Left lobe of liver (tissue), 2 donors: ENCODE measurements at regions not wholly inside any gene's neighbourhood (a gene's known extent, or its start where the extent isn't known, plus 50 kb on each side); places are given as distances from the start of the nearest gene placed in this dataset.
"Not testable (repeated sequence)": the region's sequence is repeated elsewhere in the genome, so short reads cannot be mapped to it uniquely, and the experiment has no call there.

Experiments used
- ATAC-seq: fragments of 200-7000 bp; cut with Tn5 transposase; one replicate; pipeline ENCODE4 v1.9.1; 2020; ENCODE audit warnings: mild to moderate bottlenecking, moderate library complexity
- DNase-seq: peaks from one replicate; pipeline ENCODE4 v3.0.0-alpha.2; 2020; ENCODE audit warnings: low spot score
- donor health status: DM: no; HTN: no; CAD: no; lungs with moderate emphysema.
- donor health status: DM: no; HTN: yes; CAD: no.

GRCh38 chr13:54261856-54262255 is 1233.2 kb downstream of the OLFM4 start:
- DNase-seq (no peak), ATAC-seq (no peak)

GRCh38 chr13:54263868-54264267 is 1235.3 kb downstream of the OLFM4 start:
- DNase-seq = no peak

GRCh38 chr13:54267253-54267668 is 1238.6 kb downstream of the OLFM4 start:
- not testable (repeated sequence) for ATAC-seq

More at GRCh38 chr13:54263868-54264267, 1235.3 kb downstream of the OLFM4 start:
- no peak for ATAC-seq

GRCh38 chr13:54268013-54268695 is 1239.5 kb downstream of the OLFM4 start:
- not testable (repeated sequence) for DNase-seq, ATAC-seq

More at GRCh38 chr13:54267253-54267668, 1238.6 kb downstream of the OLFM4 start:
- not testable (repeated sequence) for DNase-seq

DNA sequence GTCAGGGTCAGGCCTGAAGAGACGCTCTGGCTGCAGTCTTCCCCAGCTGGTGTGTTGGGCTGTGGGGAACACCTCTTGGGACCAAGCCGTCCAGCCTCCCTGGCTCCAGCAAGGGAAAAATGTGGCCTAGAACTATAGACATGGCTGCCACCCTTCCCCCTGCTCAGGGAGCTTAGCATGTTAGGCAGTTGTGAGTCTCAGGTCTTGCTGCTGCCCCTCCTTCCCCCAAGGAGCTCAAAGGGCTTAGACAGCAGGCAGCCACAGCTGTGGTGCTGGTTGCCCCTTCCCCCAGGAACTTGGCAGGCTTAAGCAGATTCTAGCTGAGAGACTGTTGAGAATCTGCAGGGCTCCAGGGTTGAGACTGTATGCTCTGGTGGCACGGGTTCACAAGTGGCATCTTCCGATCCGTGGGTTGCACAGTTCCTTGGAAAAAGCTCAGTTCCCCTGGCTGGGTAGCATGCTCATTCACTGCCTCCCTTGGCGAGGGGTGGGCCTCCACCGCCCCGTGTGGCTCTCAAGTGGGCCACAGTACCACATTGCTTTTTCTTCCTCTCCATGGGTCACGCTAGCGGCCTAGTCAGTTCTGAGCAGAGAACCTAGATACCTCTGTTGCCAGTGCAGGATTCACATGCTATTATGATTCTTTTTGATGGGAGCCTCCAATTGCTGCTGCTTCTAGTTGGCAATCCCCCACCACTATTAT is 1258.6 kb downstream of the OLFM4 start:
- ATAC-seq (no peak), DNase-seq (no peak)

DNA sequence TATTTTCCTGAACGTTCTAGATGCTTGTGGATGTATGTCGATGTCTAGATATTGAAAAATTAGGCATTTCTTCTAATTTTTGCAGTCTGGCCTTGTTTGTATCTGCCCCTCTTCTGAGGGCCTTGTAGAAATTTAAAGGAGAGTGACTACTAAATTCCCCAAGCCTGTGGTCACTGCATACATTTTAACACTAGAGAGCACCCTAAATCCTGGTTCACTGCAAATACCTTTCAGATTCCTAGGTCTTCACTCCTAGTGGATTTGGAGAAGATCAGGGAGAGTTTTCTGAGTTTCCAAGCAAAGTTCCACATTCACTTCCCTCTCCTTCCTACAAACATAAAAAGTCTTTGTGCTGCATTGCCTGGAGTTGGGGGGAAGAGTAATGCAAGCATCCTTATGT is 1272.5 kb downstream of the OLFM4 start:
- no peak for DNase-seq
- no peak for ATAC-seq

GRCh38 chr13:54305377-54305776 is 1276.8 kb downstream of the OLFM4 start:
- ATAC-seq (no peak), DNase-seq (no peak)

DNA sequence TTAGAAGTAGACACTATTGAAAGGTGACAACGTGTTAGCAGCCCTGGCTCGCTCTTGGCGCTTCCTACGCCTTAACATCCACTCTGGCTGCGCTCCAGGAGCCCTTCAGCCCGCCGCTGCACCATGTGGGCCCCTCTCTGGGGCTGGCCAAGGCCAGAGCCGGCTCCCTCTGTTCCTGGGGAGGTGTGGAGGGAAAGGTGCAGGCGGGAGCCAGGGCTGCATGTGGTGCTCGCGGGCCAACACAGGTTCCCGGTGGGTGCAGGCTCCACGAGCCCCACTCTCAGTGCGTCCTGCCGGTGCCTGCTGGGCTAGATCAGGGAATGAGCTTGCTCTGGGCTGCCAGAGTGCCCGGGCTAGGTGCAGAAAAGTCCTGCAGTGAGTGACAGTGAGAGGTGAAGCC is 1284.3 kb downstream of the OLFM4 start:
- DNase-seq = no peak
- no peak for ATAC-seq

DNA sequence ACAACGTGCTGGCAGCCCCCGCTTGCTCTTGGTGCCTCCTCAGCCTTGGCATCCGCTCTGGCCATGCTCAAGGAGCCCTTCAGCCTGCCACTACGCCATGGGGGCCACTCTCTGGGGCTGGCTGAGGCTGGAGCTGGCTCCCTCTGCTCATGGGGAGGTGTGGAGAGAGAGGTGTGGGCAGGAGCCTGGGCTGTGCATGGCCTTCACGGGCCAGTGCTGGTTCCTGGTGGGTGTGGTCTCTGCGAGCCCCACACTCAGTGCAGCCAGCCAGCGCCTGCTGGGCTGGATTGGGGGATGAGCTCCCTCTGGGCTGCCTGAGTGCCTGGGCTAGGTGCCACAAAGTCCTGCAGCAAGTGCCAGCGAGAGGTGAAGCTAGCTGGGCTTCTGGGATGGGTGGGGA is 1289.1 kb downstream of the OLFM4 start:
- no peak for DNase-seq

DNA sequence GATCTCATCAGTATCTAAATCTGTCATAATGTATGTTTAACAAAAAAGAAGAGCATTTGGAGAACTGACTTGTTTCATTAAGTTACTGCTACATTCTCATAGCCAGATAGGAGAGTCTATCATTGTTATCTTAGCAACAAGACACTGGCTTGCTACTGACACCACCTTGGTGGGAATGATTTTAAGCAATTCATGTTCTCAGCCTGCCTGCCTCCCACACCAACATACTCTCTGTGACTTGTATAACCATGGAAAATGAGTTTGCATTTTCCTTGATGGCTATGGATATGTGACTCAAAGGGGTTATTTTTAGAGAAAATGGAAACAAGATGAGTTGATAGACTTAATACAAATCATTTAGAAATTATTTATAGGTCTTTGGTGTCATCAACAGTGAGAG is 1308.9 kb downstream of the OLFM4 start:
- DNase-seq = no peak
- ATAC-seq = no peak

More for the DNA sequence above, 1289.1 kb downstream of the OLFM4 start:
- no peak for ATAC-seq

DNA sequence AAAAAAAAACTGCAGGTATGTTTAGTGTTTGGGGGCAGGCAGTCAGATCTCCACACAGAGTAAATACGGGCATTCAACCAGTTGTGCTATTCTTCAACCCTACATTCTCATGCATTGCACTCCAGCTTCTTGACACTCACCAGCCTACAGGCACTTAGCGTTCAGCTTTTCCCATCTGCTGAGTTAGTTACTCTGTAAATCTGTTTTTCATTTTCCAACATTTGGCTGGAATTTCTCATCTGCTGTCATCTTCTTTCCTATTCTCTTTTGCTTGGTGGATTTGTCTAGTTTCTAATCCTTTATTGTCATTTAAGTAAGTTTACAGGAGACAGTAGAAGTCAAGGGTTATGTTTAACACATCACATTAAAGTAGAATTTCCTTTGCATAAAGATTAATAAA is 1318.9 kb downstream of the OLFM4 start:
- DNase-seq = no peak
- ATAC-seq = no peak

DNA sequence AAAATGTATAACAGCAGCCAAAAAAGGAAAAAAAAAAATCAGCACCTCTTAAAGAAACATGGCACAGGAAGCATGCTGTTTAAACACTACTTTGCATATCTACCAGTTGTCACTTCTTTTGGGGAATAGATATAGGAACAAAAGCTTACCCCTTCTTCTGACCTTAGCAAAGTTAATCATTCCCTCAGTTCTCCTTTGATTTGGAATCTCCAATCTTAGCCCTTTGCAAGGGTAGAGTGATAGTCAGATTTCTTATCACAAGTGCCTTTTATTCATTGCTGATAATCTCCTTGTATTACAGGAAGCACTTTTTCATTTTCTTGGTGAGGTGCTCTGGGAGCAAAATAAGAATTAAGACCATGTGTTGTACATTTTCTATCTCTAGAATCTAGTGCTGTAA is 1327.6 kb downstream of the OLFM4 start:
- no peak for DNase-seq

DNA sequence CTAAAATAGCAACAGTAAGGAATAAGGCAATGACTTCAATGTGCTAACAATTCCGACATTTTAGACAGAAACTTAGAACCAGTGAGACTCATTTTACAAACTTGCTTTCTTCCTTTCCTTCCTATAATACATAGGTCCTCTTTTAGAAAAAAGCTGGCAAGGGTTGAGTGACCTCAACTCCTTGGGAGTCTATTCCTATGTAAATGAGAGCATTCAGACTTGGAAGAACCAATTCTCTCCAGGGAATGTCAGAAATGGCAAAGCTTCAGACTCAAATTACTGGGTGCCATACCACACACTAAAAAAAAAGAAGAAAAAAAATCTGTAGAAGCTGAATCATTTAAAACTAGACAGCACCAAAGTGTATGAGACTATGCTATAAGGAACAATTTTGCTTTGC is 1328.2 kb downstream of the OLFM4 start:
- ATAC-seq (no peak), DNase-seq (no peak)

More for the DNA sequence above, 1327.6 kb downstream of the OLFM4 start:
- no peak for ATAC-seq

DNA sequence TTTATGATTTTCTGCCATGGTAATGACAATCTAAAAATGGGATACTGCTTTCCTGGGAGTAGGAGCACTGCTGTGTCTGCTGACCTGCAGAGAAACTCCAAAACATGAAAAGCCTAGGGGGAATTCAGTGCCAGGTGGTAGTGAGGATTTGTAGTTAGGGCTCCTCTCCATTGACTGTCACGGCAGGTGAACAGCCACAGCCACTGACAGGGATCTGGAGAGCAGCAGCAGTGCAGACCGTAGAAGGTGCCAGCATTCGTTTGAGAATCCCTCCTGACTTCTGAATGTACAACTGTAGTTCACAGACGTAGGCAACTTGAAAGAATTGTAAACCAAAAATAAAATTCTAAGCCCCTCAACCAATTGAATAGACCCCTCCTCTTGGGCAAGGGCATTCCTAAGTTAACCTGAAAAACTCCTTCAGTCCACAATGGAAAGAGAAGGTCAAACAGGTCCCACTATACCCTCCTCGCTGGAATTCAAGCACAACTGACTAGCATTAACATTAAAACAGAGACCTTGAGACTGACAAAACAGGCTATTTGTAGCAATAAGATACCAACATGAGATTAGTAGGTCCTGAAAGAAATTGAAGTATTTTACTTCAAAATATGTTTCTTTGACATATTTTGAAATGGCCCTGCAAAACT is 1328.8 kb downstream of the OLFM4 start:
- no peak for ATAC-seq
- no peak for DNase-seq

DNA sequence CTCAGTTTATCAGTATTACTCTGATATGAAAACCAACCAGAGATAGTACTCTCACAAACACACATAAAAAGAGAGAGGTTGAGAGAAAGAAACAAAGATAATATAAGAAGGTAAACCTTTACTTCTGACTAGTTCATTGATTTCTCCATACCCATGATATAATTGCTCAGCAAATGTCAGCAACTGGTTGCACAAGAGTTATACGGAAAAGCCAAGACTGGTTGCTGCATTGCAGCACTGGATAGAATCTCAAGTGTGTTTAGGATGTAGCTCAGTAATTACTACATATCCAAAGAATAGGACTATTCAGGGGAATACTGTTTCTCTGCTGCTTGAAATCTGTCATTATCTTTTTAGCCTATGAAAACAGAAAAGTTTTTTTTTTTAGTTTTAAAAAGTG is 1332.8 kb downstream of the OLFM4 start:
- DNase-seq (no peak), ATAC-seq (no peak)

GRCh38 chr13:54366728-54367127 is 1338.1 kb downstream of the OLFM4 start:
- DNase-seq (no peak), ATAC-seq (no peak)

DNA sequence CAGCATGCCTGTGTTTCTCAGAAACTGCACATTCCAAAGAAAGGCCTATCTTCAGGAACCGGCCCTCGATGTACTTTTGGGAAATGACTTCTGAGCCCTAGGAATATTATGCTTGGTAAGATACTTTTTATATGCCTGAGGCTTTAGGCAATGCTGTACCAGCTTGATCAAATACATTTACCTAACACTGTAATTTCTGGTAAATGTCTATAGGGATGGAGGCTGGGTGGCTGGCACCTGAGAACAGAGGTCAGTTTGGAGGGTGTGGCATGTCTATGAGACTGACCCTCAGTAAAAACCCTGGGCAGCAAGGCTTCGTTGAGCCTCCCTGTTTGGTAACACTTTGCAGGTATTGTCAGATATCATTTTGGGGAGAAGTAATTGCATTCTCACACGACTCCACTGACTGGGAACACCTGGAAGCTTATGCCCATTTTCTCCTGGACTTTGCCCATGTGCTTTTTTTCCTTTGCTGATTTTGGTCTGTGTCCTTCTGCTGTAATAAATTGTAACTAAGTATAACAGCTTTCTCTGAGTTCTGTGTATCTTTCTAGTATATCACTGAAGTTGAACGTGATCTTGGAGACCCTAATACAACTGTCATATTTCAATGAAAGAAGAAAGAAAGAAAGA is 1339.1 kb downstream of the OLFM4 start:
- DNase-seq (no peak), ATAC-seq (no peak)

GRCh38 chr13:54368387-54368786 is 1339.8 kb downstream of the OLFM4 start:
- ATAC-seq (no peak), DNase-seq (no peak)

GRCh38 chr13:54373211-54373610 is 1344.6 kb downstream of the OLFM4 start:
- DNase-seq = no peak
- no peak for ATAC-seq

GRCh38 chr13:54379461-54379860 is 1350.8 kb downstream of the OLFM4 start:
- DNase-seq = no peak
- ATAC-seq = no peak

- ATAC-seq = no peak
These were observed 1355.0 kb downstream of the OLFM4 start for GRCh38 chr13:54383604-54384003.

More at GRCh38 chr13:54383604-54384003, 1355.0 kb downstream of the OLFM4 start:
- no peak for DNase-seq
